ENCODE measurements at regions not wholly inside any gene's neighbourhood (a gene's known extent, or its start where the extent isn't known, plus 50 kb on each side); places are given as distances from the start of the nearest gene placed in this dataset.
"Not testable (repeated sequence)": the region's sequence is repeated elsewhere in the genome, so short reads cannot be mapped to it uniquely, and the experiment has no call there.

DNA sequence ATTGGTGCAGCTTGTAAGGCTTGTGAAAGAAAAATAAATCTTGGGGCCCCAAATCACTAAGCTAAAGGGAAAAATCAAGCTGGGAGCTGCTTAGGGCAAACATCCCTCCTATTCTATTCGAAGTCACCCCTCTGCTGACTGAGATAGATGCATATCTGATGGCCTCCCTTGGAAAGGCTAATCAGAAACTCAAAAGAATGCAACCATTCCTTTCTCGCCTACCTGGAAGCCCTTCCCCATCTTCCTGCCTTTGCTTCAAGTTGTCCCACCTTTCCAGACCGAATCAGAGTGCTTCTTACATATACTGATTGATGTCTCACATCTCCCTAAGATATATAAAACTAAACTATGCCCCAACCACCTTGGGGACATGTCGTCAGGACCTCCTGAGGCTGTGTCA is 240.3 kb downstream of the SKIDA1 start:
- DNase-seq = no peak

DNA sequence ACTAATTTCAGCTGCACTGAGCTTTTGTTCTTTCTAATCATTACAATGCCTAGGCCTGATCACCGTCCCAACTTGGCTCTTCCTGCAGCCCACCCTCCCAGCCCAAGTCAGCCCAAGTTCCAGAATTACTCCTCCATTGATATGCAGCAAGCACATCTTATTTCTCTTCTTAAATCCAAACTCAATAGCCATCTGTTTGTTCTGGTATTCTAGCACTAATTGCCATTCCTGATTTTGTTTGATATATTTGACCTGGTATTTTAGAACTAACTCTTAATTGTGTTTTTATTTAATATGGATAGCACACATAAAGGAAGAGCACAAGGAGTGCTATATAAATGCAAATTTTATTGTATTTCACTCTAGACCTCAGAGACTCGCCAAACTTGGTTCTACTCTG is 241.2 kb downstream of the SKIDA1 start:
- no peak for DNase-seq

DNA sequence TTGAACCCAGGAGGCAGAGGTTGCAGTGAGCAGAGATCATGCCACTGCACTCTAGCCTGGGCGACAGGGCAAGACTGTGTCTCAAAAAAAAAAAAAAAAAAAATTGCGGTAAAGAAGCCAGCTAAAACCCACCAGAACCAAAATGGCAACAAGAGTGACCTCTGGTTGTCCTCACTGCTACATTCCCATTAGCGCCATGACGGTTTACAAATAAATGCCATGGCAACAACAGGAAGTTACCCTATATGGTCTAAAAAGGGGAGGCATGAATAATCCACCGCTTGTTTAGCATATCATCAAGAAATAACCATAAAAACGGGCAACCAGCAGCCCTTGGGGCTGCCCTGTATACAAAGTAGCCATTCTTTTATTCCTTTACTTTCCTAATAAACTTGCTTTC is 242.4 kb downstream of the SKIDA1 start:
- DNase-seq = not testable (repeated sequence)

DNA sequence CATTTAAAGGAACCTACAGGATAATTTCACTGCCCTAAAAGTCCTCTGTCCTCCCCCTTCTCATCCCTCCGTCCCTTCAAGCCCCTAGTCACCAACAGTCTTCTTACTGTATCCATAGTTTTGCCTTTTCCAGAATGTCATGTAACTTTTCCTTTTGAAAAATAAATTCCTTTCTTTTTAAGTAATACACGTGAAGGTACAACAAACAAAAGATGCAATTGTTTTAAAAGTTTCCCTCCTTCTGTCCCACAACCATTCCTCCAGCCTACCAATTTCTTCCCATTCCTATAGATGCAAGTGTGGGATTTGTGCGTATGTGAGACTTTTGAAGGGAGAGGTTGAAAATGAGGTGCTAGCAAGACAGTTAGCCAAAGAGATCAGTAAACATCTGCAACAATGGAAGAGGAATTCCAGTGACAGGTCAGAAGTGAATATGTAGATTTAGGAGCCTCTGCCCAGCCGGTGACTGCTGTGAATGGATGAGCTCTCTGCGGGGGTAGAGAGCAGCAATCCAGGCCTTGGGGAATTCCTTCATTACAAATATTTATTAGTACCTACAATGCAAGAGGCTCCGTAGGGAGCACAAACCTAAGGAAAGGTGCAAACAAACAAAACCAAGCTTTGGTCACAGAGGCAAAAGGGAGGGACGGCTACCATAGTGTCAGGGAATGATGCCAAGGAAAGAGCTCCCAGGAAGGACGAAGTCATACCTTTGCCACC is 243.6 kb downstream of the SKIDA1 start:
- DNase-seq = no peak

DNA sequence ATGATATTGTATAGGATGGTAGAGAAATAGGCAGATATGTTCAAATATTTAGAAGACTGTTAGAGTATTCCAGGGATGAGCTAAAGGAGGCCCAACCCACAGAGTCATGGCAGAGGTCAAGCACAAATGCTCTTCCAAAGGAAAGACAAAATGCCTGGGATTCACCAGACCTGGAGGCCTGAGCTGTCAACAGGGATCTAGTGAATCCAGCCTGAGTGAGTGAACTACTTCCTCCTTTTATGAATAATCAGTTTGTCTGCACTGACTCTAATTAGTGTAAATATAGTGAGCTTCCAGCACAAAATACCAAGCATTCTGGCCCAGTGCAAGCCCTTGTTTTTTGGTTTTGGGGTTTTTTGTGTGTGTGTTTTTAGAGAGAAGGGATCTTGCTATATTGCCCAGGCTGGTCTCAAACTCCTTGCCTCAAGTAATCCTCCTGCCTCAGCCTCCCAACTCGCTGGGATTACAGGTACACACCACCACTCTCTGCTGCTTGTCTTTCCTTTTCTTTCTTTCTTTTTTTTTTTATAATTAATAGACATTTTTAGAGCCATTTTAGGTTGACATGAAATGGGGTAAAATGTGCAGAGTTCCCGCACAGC is 244.4 kb downstream of the SKIDA1 start:
- no peak for DNase-seq

DNA sequence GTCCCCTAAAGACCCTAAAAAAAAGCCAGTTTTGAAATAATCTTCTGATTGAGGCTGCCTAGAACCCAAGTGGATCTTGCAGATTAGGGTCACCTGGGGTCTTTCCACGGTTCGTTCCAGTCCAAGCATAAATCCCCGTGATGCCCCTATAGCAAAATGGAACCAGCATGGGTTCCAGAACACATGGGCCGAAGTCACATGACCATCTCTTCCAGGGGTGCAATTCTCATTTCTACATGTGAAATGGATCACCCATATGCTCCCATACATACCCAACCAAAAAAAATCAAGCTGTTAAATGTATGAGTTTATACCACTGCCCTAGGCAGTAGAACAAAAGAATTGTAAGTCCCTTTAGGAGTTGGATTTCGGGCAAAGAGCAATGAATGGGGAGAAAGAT is 245.4 kb downstream of the SKIDA1 start:
- DNase-seq = no peak

DNA sequence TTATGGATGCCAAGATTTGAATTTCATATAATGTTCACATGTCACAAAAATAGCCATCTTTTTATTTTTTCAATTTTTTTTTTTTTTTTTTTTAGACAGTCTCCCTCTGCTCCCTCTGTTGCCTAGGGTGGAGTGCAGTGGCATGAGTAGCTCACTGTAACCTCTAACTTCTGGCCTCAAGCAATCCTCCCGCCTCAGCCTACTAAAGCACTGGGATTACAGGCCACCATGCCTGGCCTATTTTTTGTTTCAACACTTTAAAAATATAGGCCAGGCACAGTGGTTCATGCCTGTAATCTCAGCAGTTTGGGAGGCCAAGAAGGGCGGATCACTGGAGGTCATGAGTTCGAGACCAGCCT is 246.3 kb downstream of the SKIDA1 start:
- DNase-seq = no peak

DNA sequence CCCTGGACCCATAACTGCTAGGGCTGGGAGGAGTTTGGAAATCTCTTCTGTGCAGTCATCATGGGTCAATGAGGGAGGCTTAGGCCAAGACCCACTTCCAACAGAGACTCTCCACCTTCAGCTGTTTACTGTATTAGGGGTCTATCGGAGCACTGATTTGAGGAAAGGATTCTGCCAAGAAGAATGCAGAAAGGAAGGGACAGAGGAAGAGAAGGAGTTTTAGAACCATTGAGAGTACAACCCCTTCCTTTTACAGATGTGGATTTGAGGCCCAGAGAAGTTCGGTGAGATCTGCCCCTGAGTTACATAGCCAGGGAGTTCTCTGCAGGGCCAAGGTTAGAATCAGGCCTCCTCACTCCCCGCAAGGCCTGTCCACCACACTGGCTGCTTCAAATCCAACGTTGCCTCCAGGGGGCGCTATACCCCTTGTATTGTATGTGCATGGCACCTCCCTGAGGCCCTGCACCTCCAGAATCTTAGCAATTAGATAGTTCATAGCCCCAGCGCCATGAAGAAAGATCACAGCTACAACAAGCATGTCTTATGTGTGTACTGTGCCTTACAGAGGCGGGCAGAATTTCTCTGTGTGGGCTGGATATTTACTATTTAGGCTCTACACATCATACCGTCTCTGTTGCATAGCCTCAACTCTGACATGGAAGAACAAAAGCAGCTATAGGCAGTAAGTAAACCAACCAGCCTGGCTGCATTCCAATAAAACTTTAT is 246.8 kb downstream of the SKIDA1 start:
- DNase-seq = no peak

DNA sequence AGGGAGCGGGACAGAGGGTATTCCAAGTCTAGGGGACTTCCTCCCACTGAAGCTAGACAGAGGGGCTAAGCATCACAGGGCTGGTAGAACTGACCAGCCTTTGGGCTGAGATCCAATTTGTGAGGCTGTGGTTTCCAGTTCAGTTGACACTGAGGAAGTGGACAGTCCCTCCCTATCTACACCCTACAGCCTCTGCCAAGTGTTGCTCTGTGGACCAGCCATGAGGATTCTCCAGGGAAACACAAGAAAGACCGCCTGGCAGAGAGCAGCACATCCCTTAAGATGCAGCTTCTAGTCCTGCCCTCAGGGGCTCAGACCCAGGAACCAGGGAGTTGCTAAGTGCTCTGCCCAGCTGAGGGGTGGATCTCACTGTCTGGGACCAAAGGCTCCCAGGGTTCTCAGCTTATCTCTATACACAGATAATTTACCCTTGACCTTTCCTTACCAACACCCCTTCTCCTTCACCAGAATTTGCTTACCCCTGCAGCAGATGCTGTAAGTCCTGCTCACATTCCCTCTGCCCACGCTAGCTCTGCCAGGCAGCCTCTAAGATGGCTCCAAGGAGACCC is 252.0 kb downstream of the SKIDA1 start:
- DNase-seq = no peak

DNA sequence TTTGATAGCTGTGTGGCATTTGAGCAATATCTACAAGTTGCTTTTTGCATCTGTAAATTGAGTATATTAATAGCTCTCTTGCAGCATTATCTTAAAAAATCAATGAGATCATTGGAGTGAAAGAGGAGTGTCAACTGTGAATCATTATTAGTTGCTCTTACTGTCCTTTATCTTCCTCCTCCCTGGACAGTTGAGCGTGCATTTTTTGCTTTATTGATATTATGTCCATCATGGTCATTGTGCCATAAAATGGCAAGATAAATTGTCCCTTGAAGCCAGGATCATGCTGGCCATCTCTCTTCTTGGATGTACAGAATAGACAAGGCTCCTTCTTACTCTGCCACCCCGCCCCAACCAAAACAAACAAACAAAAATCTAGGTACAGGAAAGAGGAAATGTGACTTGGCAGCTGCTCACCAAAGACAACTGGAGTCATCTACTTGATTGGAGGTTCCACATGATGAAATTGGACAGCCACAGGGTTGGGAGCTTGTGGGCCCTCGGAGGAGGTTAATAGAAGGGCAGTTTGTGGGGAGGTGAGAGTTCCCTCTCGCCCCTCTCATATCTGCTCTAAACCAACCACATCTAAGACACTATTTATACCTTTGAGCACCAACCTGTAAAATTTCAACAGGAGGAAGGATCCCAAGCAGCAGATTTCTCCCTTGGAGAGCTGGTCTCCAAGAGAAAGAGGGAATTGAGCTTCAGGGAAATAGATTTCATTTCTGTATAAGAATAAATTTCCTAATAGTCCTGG is 252.7 kb downstream of the SKIDA1 start:
- no peak for DNase-seq

DNA sequence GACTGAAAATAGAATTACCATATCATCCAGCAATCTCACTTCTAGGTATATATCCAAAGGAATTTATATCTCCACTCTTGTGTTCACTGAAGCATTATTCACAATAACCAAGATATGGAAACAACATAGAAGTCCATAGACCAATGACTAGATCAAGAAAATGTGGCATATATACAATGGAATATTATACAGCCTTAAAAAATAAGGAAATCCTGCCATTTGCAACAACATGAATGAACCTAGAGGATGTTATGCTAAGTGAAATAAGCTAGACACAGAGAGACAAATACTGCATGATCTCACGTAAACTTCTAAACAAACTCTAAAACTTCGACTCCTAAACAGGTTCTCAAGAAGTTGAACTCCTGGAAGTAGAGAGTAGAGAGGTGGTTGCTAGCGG is 254.5 kb downstream of the SKIDA1 start:
- no peak for DNase-seq

DNA sequence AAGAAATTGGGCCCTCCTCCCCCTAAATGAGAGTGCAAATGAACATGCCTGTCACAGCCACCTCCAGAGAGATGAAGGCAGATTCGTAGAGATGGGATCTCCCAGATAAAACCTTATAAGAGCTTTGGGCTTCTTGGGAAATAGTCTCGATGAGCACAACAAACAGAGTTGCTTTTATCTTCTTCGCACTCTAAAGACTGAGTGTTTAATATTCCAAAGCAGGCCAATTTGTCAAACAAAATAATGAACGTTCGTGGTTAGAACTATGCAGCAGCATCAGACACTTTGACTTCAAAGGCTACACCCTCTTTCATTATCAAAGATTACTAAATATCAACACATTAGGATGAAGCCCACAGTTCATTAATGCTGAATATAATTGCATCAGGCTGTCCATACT is 256.2 kb downstream of the SKIDA1 start:
- no peak for DNase-seq

DNA sequence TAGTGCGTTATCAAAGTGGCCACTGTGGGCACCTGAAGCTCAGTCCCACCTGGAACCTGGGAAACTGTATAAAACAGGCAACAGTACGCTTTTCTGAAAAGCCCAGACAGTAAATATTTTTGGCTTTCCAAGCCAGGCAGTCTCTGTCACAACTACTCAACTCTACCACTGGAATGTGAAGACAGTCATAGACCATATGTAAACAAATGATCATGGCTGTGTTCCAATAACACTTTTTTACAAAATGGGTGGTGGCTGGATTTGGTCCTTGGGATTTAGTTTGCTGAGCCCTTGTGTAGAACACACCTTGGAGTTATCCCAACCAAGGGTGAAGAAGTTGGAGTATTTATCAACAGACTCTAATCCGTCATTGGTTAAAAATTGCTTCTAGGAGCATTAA is 259.9 kb downstream of the SKIDA1 start:
- no peak for DNase-seq

DNA sequence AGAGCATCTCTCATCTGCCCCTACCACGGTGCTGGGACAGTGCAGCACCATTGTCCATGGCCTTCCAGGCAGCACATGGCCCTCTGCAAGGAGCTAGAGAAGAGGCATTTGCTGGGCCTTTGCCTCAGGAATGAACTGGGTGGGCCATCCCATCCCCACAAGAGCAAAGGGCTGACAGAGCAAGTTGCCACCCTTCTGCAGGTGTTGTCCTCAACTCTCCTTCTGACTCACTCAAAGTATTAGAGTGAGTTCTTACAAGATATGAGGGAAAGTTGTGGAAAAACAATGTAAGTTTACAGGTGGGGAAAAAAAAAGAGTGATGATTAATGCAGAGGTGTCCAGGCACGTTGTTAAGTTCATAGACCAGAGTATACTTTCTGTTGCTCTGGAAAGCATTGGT is 261.2 kb downstream of the SKIDA1 start:
- no peak for DNase-seq

DNA sequence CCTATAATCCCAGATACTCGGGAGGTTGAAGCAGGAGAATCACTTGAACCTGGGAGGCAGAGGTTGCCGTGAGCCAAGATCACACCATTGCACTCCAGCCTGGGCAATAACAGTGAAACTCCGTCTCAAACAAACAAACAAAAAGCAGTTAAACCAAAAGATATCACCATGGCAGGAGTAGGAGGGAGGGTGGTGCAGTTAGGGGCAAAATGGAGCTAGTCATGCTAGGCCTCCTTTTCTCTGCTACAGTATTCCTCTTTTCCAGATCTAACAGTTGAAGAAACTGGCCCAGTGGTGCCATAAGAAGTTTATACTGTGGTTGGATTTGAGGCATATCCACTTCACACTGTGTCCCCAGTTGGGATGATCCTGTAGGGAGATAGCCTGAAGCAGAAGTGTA is 261.6 kb downstream of the SKIDA1 start:
- no peak for DNase-seq

DNA sequence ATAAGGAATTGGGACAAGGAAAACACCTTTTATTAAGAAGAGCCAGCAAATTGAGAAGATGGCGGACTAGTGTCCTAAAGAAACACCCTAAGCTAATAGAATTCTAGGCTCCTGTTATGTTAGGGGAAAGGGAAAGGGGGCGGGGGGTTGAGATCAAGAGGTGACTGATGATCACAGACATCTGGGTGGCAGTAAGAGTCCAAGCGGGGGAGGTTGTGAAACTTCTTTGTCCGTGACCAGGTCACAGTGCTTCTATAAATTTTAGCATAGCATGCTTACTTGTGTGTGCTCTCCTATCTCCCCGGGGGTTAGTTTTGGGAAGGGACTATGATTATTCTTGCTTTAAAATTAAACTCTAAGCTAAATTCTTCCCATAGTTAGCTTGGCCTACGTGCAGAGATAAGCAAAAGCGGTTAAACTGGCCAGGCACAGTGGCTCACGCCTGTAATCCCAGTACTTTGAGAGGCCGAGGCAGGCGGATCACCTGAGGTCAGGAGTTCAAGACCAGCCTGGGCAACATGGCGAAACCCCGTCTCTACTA is 262.1 kb downstream of the SKIDA1 start:
- no peak for DNase-seq

DNA sequence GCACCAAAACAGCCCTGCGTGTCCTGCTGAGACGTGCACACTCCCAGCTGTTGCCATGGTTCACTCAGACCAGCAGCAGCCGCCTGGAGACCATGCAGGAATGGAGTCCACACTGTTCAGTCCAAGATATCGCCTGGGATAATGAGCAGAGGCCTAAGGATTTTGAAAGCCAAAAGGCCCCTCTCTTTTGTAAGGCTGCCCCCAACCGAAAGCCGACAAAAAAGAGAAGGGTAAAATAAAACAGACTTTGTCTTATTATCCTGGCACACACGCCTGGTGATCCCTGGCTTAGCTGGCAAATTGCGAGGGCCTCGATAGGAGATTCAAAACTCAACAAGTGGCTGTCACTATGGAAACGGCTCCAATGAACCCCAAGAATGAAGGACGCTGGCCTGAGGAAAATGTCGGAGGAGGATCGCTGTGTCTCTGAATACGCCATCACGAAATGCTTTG is 263.6 kb downstream of the SKIDA1 start:
- DNase-seq = no peak

DNA sequence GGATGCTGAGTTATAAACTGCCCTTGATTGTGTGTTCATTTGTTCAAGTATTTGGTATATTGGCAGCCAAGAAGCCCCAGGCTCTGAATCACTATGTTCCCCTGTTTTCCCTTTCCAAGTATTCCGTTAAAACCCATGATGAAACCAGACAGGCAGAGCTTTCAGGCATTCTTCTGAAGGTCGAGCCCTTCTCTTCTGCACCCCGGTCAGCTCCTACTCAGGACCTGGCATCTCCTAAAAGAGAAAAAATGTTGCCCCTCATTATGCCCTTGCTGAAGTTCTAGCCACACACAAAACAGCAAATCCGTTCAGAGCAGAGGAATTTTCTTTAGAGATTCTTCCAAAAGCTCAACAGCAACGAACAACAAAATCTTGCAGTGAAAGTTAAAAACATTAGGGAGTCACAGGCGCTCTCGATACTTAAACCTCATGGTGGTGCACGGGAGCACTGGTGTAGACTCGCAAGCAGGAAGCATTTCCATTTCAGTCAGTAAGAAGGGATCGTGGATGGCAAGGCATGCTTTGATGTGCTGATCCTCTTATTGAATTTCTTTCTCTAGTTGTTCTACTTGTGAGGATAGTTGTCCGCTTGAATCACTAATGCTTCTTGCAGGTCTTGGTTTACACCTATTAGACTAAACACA is 264.9 kb downstream of the SKIDA1 start:
- DNase-seq = no peak

DNA sequence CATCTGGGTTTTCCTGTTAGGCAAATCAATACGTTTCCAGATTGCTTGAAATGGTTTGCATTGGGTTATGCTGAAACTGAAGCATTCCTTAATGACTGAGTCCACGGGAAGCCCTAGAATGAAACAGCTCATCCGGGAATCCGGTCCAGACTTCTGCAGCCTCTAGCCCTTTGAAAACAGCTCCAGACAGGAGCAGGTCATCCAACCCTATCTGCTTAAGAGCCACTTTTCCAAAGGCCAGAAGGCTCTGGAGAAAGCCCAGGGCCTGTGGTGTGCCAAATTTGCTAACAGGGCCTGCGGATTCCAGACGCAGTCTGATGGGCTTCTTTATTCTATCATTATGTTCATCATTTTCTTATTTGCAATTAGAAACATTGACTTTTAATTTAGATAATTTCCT is 265.4 kb downstream of the SKIDA1 start:
- no peak for DNase-seq

DNA sequence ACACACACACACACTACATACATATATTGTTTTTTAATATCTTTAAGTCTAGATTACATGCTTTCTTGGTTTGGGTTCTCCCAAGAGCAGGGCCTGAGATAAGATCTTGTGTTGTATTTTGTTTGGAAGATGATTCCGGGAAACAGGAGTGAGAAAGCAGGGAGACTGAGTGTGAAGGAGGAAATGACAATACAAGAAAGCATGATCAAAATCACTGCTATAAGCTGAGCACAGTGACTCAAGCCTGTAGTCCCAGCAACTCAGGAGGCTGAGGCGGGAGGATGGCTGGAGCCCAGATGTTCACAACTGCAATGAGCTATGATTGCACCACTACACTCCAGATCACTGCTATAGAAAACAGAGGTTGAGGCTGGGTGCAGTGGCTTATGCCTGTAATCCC is 267.6 kb downstream of the SKIDA1 start:
- no peak for DNase-seq

DNA sequence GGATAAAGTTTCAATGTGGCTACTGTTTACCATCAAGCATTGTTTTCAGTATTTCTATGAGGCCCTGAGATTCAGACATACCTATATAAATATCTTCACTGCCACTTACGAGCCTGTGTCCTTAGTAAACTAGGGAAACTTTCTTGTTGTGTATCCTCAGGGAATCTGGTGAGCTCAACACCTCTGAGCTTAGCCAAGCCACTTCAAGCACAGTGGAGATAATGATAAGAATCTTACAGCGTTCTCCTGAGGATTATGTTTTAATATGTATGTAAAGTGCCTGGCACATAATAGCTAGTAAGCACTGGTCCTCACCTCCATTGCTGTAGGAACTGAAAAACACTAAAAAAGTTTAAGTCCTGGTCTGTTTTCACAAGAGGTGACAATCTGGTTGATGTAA is 268.3 kb downstream of the SKIDA1 start:
- no peak for DNase-seq

DNA sequence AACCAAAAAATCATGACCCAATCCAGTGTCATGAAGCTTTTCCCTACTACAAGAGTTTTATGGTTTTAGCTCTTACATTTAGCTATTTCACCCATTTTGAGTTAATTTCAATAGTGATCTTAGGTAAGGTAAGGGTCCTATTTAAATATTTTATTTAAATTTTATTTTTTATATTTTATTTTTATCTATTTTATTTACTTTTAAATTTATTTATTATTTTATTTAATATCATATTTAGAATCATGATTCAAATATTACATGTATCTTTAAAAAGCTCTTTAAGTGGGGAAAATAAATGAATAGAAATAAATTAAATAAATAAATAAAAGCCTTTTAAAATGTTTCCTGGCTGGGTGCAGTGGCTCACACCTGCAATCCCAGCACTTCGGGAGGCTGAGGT is 276.0 kb downstream of the SKIDA1 start:
- no peak for DNase-seq
